HG03558 (cell line): ENCODE measurements at regions not wholly inside any gene's neighbourhood (a gene's known extent, or its start where the extent isn't known, plus 50 kb on each side); places are given as distances from the start of the nearest gene placed in this dataset.

Experiments
- ATAC-seq: cut with Tn5 transposase; IDR thresholded peaks from one replicate; pipeline ENCODE4 v1.9.1; 2021; ENCODE audit warnings: moderate number of reproducible peaks; ENCODE audit not compliant: unreplicated experiment; ENCODE audit errors: extremely low read depth

- ATAC-seq: no peak
Observed at GRCh38 chr7:156549636-156550035, 90.9 kb upstream of the RNF32 start.

GRCh38 chr7:156547884-156548561 is 92.6 kb upstream of the RNF32 start:
- no peak for ATAC-seq

- ATAC-seq: no peak
Observed at GRCh38 chr7:156545979-156546378, 94.6 kb upstream of the RNF32 start.

- ATAC-seq: no peak
Observed at GRCh38 chr7:156544919-156545715, 95.5 kb upstream of the RNF32 start.

- no peak for ATAC-seq
Observed at GRCh38 chr7:156543699-156544598, 96.6 kb upstream of the RNF32 start.

GRCh38 chr7:156540619-156541165 is 99.9 kb upstream of the RNF32 start:
- ATAC-seq: no peak

GRCh38 chr7:156539999-156540398 is 100.6 kb upstream of the RNF32 start:
- ATAC-seq: no peak

GRCh38 chr7:156537006-156537405 is 103.6 kb upstream of the RNF32 start:
- no peak for ATAC-seq

GRCh38 chr7:156534925-156535324 is 105.6 kb upstream of the RNF32 start:
- no peak for ATAC-seq

- no peak for ATAC-seq
Observed at GRCh38 chr7:156533964-156534363, 106.6 kb upstream of the RNF32 start.

GRCh38 chr7:156533420-156533819 is 107.2 kb upstream of the RNF32 start:
- ATAC-seq: no peak

GRCh38 chr7:156532016-156532602 is 108.5 kb upstream of the RNF32 start:
- no peak for ATAC-seq

GRCh38 chr7:156529956-156530355 is 110.6 kb upstream of the RNF32 start:
- no peak for ATAC-seq

- no peak for ATAC-seq
Observed at GRCh38 chr7:156527458-156527890, 113.1 kb upstream of the RNF32 start.

GRCh38 chr7:156524818-156525597 is 115.6 kb upstream of the RNF32 start:
- ATAC-seq: no peak

GRCh38 chr7:156523447-156524048 is 117.0 kb upstream of the RNF32 start:
- no peak for ATAC-seq

GRCh38 chr7:156522801-156523200 is 117.8 kb upstream of the RNF32 start:
- no peak for ATAC-seq

GRCh38 chr7:156519070-156519469 is 121.5 kb upstream of the RNF32 start:
- ATAC-seq: no peak

GRCh38 chr7:156518466-156518865 is 122.1 kb upstream of the RNF32 start:
- ATAC-seq: no peak
